GM12878 (cell line): ENCODE measurements at regions not wholly inside any gene's neighbourhood (a gene's known extent, or its start where the extent isn't known, plus 50 kb on each side); places are given as distances from the start of the nearest gene placed in this dataset.

Source experiments
- CBX5 ChIP-seq: sonication (generic); IDR thresholded peaks from 2 replicates; pipeline ENCODE4 v1.6.1; 2016; ENCODE audit warnings: low read depth, moderate library complexity, mild to moderate bottlenecking, inconsistent platforms
- ESRRA ChIP-seq: IDR thresholded peaks from 2 replicates; pipeline ENCODE4 v1.6.1; 2012; ENCODE audit warnings: mild to moderate bottlenecking, low read length, improper control_type of control experiment
- FOXK2 ChIP-seq: fragments of 450-650 bp; IDR thresholded peaks from 2 replicates; pipeline ENCODE4 v1.6.1; 2017; ENCODE audit warnings: mild to moderate bottlenecking, moderate library complexity
- JUND ChIP-seq: IDR thresholded peaks from 2 replicates; pipeline ENCODE4 v1.6.1; 2012; ENCODE audit warnings: low read depth, mild to moderate bottlenecking, low read length, improper control_type of control experiment, moderate library complexity
- POLR2AphosphoS5 ChIP-seq: IDR thresholded peaks from 2 replicates; pipeline ENCODE4 v1.6.1; 2011; ENCODE audit warnings: mild to moderate bottlenecking, low read length, inconsistent platforms
- ZNF24 ChIP-seq: fragments of 450-650 bp; IDR thresholded peaks from 2 replicates; pipeline ENCODE4 v1.6.1; 2017; ENCODE audit warnings: antibody characterized with exemption, mild to moderate bottlenecking
- TF ChIP-seq, protein P1 (sequence below): IDR thresholded peaks from 2 replicates; pipeline ENCODE4 v1.6.1; 2012; ENCODE audit warnings: low read depth, low read length, improper control_type of control experiment
- TF ChIP-seq, protein P2 (sequence below): fragments of 450-650 bp; formaldehyde crosslinking; IDR thresholded peaks from 2 replicates; pipeline ENCODE4 v1.5.0; 2022; ENCODE audit warnings: mild to moderate bottlenecking, missing genetic modification characterization
- TF ChIP-seq, protein P3 (sequence below), 3 experiments: IDR thresholded peaks in 2 of 3; conservative IDR thresholded peaks in 1 of 3; 2 replicates each; pipeline ENCODE4 v1.5.1; 2011; ENCODE audit warnings: low read depth in 3 of 3, low read length in 3 of 3, mild to moderate bottlenecking in 3 of 3, control low read depth in 2 of 3, moderate library complexity in 2 of 3, inconsistent platforms in 1 of 3, mixed read lengths in 1 of 3; ENCODE audit not compliant: control insufficient read depth in 2 of 3, insufficient read depth in 1 of 3; ENCODE audit errors: extremely low read depth in 1 of 3

DNA sequence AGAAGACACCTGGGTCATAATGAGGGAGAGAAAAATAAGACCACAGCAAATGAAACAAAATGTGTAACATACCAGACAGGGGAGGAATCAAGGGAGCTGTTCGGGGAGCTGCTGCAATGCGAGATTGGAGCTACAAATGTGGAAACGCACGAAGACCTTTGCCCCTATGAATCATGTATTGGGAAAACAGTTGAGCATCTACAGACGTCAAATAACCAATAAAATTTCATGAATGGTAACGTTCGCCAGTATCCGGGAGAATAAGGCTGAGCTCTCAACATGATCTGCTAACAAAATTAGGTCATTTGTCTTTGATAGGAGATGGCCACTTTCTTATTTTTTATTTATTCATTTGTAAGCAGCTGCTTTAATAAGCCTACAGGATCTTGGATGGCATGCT lies 486.2 kb upstream of the RBFOX1 start:
- no peak for TF ChIP-seq FOXK2
- TF ChIP-seq, protein P1, sequence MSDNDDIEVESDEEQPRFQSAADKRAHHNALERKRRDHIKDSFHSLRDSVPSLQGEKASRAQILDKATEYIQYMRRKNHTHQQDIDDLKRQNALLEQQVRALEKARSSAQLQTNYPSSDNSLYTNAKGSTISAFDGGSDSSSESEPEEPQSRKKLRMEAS, result no peak
- TF ChIP-seq, protein P2, sequence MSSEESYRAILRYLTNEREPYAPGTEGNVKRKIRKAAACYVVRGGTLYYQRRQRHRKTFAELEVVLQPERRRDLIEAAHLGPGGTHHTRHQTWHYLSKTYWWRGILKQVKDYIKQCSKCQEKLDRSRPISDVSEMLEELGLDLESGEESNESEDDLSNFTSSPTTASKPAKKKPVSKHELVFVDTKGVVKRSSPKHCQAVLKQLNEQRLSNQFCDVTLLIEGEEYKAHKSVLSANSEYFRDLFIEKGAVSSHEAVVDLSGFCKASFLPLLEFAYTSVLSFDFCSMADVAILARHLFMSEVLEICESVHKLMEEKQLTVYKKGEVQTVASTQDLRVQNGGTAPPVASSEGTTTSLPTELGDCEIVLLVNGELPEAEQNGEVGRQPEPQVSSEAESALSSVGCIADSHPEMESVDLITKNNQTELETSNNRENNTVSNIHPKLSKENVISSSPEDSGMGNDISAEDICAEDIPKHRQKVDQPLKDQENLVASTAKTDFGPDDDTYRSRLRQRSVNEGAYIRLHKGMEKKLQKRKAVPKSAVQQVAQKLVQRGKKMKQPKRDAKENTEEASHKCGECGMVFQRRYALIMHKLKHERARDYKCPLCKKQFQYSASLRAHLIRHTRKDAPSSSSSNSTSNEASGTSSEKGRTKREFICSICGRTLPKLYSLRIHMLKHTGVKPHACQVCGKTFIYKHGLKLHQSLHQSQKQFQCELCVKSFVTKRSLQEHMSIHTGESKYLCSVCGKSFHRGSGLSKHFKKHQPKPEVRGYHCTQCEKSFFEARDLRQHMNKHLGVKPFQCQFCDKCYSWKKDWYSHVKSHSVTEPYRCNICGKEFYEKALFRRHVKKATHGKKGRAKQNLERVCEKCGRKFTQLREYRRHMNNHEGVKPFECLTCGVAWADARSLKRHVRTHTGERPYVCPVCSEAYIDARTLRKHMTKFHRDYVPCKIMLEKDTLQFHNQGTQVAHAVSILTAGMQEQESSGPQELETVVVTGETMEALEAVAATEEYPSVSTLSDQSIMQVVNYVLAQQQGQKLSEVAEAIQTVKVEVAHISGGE (CRISPR knock-in tag), result no peak
- no peak for TF ChIP-seq JUND
- no peak for TF ChIP-seq ZNF24
- TF ChIP-seq ESRRA, result no peak
- TF ChIP-seq CBX5, result no peak
- no peak for TF ChIP-seq POLR2AphosphoS5
- TF ChIP-seq, protein P3, sequence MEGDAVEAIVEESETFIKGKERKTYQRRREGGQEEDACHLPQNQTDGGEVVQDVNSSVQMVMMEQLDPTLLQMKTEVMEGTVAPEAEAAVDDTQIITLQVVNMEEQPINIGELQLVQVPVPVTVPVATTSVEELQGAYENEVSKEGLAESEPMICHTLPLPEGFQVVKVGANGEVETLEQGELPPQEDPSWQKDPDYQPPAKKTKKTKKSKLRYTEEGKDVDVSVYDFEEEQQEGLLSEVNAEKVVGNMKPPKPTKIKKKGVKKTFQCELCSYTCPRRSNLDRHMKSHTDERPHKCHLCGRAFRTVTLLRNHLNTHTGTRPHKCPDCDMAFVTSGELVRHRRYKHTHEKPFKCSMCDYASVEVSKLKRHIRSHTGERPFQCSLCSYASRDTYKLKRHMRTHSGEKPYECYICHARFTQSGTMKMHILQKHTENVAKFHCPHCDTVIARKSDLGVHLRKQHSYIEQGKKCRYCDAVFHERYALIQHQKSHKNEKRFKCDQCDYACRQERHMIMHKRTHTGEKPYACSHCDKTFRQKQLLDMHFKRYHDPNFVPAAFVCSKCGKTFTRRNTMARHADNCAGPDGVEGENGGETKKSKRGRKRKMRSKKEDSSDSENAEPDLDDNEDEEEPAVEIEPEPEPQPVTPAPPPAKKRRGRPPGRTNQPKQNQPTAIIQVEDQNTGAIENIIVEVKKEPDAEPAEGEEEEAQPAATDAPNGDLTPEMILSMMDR (IDR thresholded peaks at IDR 0.05 in 2 of 3, conservative IDR thresholded peaks at IDR 0.05 in 1 of 3; ENCODE audit: control insufficient read depth in 2 of 3, extremely low read depth in 1 of 3, insufficient read depth in 1 of 3, low read depth in 3 of 3, low read length in 3 of 3), result no peak
